Fibroblast of mammary gland (primary cell): ENCODE measurements at regions not wholly inside any gene's neighbourhood (a gene's known extent, or its start where the extent isn't known, plus 50 kb on each side); places are given as distances from the start of the nearest gene placed in this dataset.

Experiments
- DNase-seq: peaks from one replicate; pipeline ENCODE4 v3.0.0-alpha.2; 2010; ENCODE audit warnings: low read depth
- H3K4me3 ChIP-seq: 2 replicates; pipeline ENCODE4 v1.5.1; 2011; ENCODE audit warnings: low read depth, mild to moderate bottlenecking, low read length, moderate library complexity; ENCODE audit not compliant: control insufficient read depth
- CTCF ChIP-seq: conservative IDR thresholded peaks from 2 replicates; pipeline ENCODE4 v1.5.1; 2011; ENCODE audit warnings: low read depth, low read length, inconsistent platforms; ENCODE audit not compliant: control insufficient read depth, insufficient read depth

- TF ChIP-seq CTCF: no peak
- H3K4me3 ChIP-seq: no peak overlapping the region
- DNase-seq: no peak
Measured at GRCh38 chr10:91156196-91156595, 64.3 kb upstream of the PCGF5 start.

GRCh38 chr10:91159254-91159783 lies 61.1 kb upstream of the PCGF5 start:
- H3K4me3 ChIP-seq: no peak overlapping the region
- no peak for DNase-seq
- no peak for TF ChIP-seq CTCF

- DNase-seq: peak; percentile 64
- peak overlapping the region; percentile 65 for H3K4me3 ChIP-seq
- no peak for TF ChIP-seq CTCF
Measured at GRCh38 chr10:91162050-91162494, 58.4 kb upstream of the PCGF5 start.

GRCh38 chr10:91162495-91163268 lies 57.8 kb upstream of the PCGF5 start:
- peak overlapping the region; percentile 70 for H3K4me3 ChIP-seq
- peak; percentile 50 for DNase-seq
- TF ChIP-seq CTCF: no peak

- TF ChIP-seq CTCF: no peak
- peak overlapping the region; percentile 70 for H3K4me3 ChIP-seq
Measured at GRCh38 chr10:91163269-91163868, 57.1 kb upstream of the PCGF5 start.

GRCh38 chr10:91163869-91164474 lies 56.5 kb upstream of the PCGF5 start:
- peak overlapping the region; percentile 70 for H3K4me3 ChIP-seq
- TF ChIP-seq CTCF: no peak
- DNase-seq: peak; percentile 91

More at GRCh38 chr10:91163269-91163868, 57.1 kb upstream of the PCGF5 start:
- peak; percentile 61 for DNase-seq
